SH-SY5Y (cell line): ENCODE measurements at regions not wholly inside any gene's neighbourhood (a gene's known extent, or its start where the extent isn't known, plus 50 kb on each side); places are given as distances from the start of the nearest gene placed in this dataset.

Experiments used
- GATA2 ChIP-seq: IDR thresholded peaks from 2 replicates; pipeline ENCODE4 v1.6.1; 2011; ENCODE audit warnings: mild to moderate bottlenecking, low read depth, low read length
- GATA3 ChIP-seq: IDR thresholded peaks from 2 replicates; pipeline ENCODE4 v1.6.1; 2011; ENCODE audit warnings: low read depth, mild to moderate bottlenecking, low read length, moderate library complexity

GRCh38 chr13:75025956-75026355, 456.0 kb downstream of the TBC1D4 start:
- TF ChIP-seq GATA2 (no peak), GATA3 (no peak)
